ENCODE measurements at regions not wholly inside any gene's neighbourhood (a gene's known extent, or its start where the extent isn't known, plus 50 kb on each side); places are given as distances from the start of the nearest gene placed in this dataset.

DNA sequence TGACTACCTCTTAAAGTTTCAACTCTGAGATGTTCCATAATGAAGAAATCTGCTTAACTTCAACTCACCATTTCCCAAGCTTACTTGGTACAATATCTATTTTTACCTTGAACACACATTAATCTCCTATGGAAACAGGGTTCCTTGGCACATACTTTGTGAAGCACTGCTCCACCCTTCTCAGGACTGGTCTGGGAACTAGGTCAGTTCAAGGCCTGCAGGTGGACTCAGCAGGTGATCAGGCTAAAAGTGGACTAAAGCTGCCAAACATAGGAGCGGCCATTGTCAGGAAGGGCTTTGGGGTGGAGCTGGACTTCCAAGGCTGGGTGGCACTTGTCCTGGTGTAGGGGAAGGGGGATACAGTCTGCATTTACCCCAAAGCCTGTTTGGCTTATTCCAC lies 202.3 kb downstream of the NUAK1 start:
- DNase-seq, result no peak

GRCh38 chr12:105937009-105937408 lies 201.7 kb downstream of the NUAK1 start:
- DNase-seq, result no peak

GRCh38 chr12:105939181-105939721 lies 199.5 kb downstream of the NUAK1 start:
- no peak for DNase-seq

GRCh38 chr12:105942281-105942680 lies 196.5 kb downstream of the NUAK1 start:
- DNase-seq, result no peak

DNA sequence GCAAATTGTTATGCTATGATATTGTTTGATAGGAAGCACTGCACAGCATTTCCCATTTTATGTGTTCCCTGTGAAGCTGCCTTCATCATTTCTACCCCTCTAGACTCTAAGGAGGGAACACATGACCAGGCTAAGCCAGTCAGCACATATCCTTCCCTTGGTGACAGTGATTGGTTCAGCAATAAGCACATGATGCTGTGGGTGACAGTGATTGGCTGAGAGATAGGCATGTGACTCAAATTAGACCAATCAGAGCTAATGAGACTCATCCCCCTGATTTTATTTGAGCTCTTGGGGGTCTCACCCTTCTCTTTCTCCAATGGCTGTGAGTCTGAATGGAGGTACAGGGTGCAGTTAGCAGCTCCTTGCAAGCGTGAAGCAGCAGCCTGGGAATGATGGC lies 195.2 kb downstream of the NUAK1 start:
- no peak for DNase-seq

GRCh38 chr12:105944628-105945027 lies 194.1 kb downstream of the NUAK1 start:
- no peak for DNase-seq

GRCh38 chr12:105945880-105946279 lies 192.9 kb downstream of the NUAK1 start:
- no peak for DNase-seq

- no peak for DNase-seq
These were observed 192.3 kb downstream of the NUAK1 start for GRCh38 chr12:105946493-105946901.

- no peak for DNase-seq
These were observed 190.8 kb downstream of the NUAK1 start for GRCh38 chr12:105947906-105948305.

DNA sequence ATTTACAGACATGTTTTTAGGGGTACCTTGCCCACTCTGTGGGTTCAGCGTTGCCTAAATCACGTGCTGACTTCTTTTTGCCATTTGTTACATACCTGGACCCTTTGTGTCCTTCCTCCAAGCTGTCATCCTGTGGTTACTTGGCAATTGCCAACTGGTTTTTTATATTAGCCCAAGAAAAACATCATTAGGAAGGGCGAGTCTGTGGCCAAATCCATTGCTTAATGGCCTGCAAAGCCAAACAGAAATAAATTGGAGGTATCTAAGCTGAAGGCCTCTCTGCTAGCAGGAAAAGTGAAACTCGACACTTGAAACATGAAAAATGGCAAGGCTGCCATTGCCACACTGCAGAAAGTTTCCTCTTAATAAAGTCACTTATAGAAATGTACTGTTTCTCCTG lies 190.4 kb downstream of the NUAK1 start:
- no peak for DNase-seq

- DNase-seq, result no peak
These were observed 189.4 kb downstream of the NUAK1 start for GRCh38 chr12:105949391-105949790.

- no peak for DNase-seq
These were observed 187.0 kb downstream of the NUAK1 start for GRCh38 chr12:105951732-105952131.

DNA sequence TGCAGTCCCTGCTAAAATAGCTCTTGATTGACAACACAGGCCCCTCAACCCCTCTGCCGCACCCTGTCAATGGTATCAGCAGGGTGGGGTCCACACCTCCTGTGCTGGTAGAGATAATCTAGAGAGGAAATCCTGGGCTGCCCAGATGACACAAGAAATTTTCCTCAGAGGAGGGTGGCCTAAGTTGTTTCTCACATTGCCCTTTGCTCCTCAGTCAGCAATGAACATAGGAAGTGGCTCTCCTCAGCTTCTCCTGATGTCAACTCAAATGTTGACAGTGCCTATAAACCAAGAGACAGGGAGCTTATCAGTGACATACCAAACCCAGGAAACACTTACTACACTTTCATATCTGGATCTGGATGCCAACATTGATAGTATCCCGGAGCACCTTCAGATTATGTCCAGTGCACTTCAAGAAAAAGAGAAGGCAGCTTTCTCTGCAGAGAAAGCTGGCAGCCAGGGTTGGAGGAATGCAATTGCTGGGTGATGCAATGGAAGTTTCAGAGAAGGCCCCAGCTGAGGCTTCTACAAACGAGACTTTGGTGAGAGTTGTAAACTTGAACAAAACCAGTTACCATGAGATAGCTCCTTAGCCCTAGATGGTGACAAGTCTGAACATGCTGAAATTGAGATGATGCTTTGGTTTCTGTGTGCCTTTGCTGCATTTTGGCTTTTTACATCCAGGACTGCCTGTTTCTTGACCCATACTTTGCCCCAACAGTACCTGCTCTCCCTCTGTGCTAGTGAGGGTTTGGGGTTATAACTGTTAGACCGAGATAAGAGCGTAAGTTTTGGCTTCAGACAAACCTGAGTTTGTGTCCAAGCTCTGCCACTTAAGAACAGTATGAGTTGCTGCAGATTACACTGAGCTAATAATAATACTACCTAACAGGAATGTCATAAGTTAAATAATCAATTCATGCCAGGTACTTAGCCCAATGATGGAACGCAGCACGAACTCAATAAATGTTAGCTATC lies 183.5 kb downstream of the NUAK1 start:
- DNase-seq, result no peak

GRCh38 chr12:105955976-105956375 lies 182.8 kb downstream of the NUAK1 start:
- DNase-seq, result no peak

GRCh38 chr12:105956662-105957457 lies 181.9 kb downstream of the NUAK1 start:
- DNase-seq, result no peak

GRCh38 chr12:105960319-105961083 lies 178.3 kb downstream of the NUAK1 start:
- no peak for DNase-seq

- no peak for DNase-seq
These were observed 176.7 kb downstream of the NUAK1 start for GRCh38 chr12:105961821-105962671.

- no peak for DNase-seq
These were observed 171.5 kb downstream of the NUAK1 start for GRCh38 chr12:105967038-105967776.

GRCh38 chr12:105968025-105968424 lies 170.7 kb downstream of the NUAK1 start:
- DNase-seq, result no peak

DNA sequence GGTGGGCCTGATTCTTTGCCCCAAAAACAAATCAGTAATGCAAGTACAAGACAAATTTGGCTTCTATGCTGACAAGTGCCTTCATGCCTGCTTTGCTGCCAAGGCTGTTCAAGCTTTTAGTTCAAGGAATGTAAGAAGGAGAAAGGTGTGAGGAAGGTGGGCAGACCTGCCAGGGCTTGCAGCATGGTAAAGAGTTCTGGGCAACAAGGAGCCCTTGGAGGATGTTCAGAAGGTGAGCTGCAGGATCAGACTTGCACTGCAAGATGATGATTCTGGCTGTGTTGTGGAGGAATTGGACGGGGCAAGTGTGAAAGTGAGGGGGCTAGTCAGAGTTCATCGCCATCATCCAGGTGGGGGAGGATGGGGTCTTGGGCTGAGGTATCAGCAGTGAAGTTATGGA lies 167.9 kb downstream of the NUAK1 start:
- no peak for DNase-seq

GRCh38 chr12:105974738-105975137 lies 164.0 kb downstream of the NUAK1 start:
- no peak for DNase-seq

Data from hippocampal formation (tissue), 2 donors.